SU-DHL-6 (cell line): ENCODE measurements at regions not wholly inside any gene's neighbourhood (a gene's known extent, or its start where the extent isn't known, plus 50 kb on each side); places are given as distances from the start of the nearest gene placed in this dataset.

Experiments
- H2AFZ ChIP-seq: fragments of 200-600 bp; sonication (generic); 2 replicates; pipeline ENCODE4 v1.6.1; 2014; ENCODE audit warnings: low read depth, mild to moderate bottlenecking, moderate library complexity, mixed read lengths, antibody characterized with exemption, low read length; ENCODE audit not compliant: severe bottlenecking
- H3F3A ChIP-seq: fragments of 200-600 bp; shearing (Covaris generic); 2 replicates; pipeline ENCODE4 v1.6.0; 2016; ENCODE audit warnings: antibody characterized with exemption, mild to moderate bottlenecking; ENCODE audit not compliant: insufficient read depth
- H3K27ac ChIP-seq: fragments of 200-600 bp; sonication (generic); 2 replicates; pipeline ENCODE4 v1.5.1; 2016; ENCODE audit warnings: low read depth, mild to moderate bottlenecking, low read length, moderate library complexity, mixed read lengths
- H3K27me3 ChIP-seq: fragments of 200-600 bp; sonication (generic), shearing (Covaris generic); 2 replicates; pipeline ENCODE4 v1.6.0; 2014; ENCODE audit warnings: mild to moderate bottlenecking, low read length
- H3K36me3 ChIP-seq: fragments of 200-600 bp; sonication (generic); 2 replicates; pipeline ENCODE4 v1.6.1; 2014; ENCODE audit warnings: mild to moderate bottlenecking, low read length, mixed read lengths
- H3K4me2 ChIP-seq: fragments of 300-600, 200-600 bp; shearing (Covaris generic), sonication (generic); 2 replicates; pipeline ENCODE4 v1.6.0; 2014; ENCODE audit warnings: low read length, low read depth, mild to moderate bottlenecking; ENCODE audit not compliant: poor library complexity, severe bottlenecking
- H3K4me3 ChIP-seq: fragments of 200-600 bp; sonication (generic); 2 replicates; pipeline ENCODE4 v1.5.1; 2014; ENCODE audit warnings: antibody characterized with exemption, low read length, mild to moderate bottlenecking, mixed read lengths; ENCODE audit not compliant: insufficient read depth, poor library complexity, severe bottlenecking
- H3K79me2 ChIP-seq: fragments of 200-600 bp; sonication (generic); 2 replicates; pipeline ENCODE4 v1.6.1; 2014; ENCODE audit warnings: mild to moderate bottlenecking, low read length, moderate library complexity; ENCODE audit not compliant: insufficient read depth
- H3K9ac ChIP-seq: fragments of 200-600 bp; sonication (generic); 2 replicates; pipeline ENCODE4 v1.7.0; 2014; ENCODE audit warnings: mild to moderate bottlenecking, low read length
- H3K9me2 ChIP-seq: fragments of 200-600 bp; sonication (generic); replicated peaks from 2 replicates; pipeline ENCODE4 v1.6.1; 2014; ENCODE audit warnings: low read length; ENCODE audit not compliant: insufficient read depth
- H3K9me3 ChIP-seq: fragments of 200-600 bp; sonication (generic); 2 replicates; pipeline ENCODE4 v1.6.1; 2014; ENCODE audit warnings: low read length, mixed read lengths; ENCODE audit not compliant: insufficient read depth
- H4K20me1 ChIP-seq: fragments of 200-600 bp; sonication (generic); 2 replicates; pipeline ENCODE4 v1.6.1; 2014; ENCODE audit warnings: low read depth, mild to moderate bottlenecking, antibody characterized with exemption, low read length, moderate library complexity, mixed read lengths
- EZH2phosphoT487 ChIP-seq: fragments of 200-600 bp; sonication (generic), shearing (Covaris generic); conservative IDR thresholded peaks from 2 replicates; pipeline ENCODE4 v1.6.1; 2018; ENCODE audit warnings: mild to moderate bottlenecking, antibody characterized with exemption, low read length, moderate library complexity, mixed read lengths
- TF ChIP-seq, protein P1 (sequence below): fragments of 200-600 bp; sonication (generic); IDR thresholded peaks from one replicate; pipeline ENCODE4 v1.5.1; 2017; ENCODE audit warnings: antibody characterized with exemption, mild to moderate bottlenecking, low read length, moderate library complexity; ENCODE audit not compliant: insufficient read depth, poor library complexity, severe bottlenecking

DNA sequence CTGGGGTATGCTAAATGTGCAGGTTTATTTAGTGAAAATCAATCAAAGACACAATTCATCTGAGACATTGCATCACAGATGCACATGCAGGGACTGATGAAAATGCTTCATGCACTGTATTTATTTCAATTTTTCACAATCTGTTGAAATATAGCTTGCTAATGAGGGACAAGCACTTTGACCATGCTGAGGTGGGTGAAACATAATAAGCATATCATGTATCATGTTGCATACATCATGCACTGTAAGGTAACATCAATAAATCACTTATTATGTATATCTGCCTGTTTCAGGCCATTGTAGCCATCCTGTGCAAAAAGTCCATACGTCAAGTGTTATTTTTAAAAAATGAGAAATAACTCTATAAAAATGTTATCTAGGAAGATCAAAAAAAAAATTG lies 426.9 kb upstream of the PCDH15 start:
- Histone ChIP-seq H3K4me3 (no peak overlapping the region), H3K27ac (no peak overlapping the region), H3K36me3 (no peaks in the 10 kb centered on the region), H3K79me2 (no peaks in the 10 kb centered on the region), H2AFZ (no peak overlapping the region), H4K20me1 (no peaks in the 10 kb centered on the region), H3K9me3 (no peaks in the 10 kb centered on the region), H3K4me2 (no peak overlapping the region), H3F3A (no peaks in the 10 kb centered on the region), H3K9ac (no peak overlapping the region), H3K27me3 (no peaks in the 10 kb centered on the region), H3K9me2 (no peaks in the 10 kb centered on the region)
- TF ChIP-seq, protein P1, sequence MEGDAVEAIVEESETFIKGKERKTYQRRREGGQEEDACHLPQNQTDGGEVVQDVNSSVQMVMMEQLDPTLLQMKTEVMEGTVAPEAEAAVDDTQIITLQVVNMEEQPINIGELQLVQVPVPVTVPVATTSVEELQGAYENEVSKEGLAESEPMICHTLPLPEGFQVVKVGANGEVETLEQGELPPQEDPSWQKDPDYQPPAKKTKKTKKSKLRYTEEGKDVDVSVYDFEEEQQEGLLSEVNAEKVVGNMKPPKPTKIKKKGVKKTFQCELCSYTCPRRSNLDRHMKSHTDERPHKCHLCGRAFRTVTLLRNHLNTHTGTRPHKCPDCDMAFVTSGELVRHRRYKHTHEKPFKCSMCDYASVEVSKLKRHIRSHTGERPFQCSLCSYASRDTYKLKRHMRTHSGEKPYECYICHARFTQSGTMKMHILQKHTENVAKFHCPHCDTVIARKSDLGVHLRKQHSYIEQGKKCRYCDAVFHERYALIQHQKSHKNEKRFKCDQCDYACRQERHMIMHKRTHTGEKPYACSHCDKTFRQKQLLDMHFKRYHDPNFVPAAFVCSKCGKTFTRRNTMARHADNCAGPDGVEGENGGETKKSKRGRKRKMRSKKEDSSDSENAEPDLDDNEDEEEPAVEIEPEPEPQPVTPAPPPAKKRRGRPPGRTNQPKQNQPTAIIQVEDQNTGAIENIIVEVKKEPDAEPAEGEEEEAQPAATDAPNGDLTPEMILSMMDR: no peak
- TF ChIP-seq EZH2phosphoT487: no peak

DNA sequence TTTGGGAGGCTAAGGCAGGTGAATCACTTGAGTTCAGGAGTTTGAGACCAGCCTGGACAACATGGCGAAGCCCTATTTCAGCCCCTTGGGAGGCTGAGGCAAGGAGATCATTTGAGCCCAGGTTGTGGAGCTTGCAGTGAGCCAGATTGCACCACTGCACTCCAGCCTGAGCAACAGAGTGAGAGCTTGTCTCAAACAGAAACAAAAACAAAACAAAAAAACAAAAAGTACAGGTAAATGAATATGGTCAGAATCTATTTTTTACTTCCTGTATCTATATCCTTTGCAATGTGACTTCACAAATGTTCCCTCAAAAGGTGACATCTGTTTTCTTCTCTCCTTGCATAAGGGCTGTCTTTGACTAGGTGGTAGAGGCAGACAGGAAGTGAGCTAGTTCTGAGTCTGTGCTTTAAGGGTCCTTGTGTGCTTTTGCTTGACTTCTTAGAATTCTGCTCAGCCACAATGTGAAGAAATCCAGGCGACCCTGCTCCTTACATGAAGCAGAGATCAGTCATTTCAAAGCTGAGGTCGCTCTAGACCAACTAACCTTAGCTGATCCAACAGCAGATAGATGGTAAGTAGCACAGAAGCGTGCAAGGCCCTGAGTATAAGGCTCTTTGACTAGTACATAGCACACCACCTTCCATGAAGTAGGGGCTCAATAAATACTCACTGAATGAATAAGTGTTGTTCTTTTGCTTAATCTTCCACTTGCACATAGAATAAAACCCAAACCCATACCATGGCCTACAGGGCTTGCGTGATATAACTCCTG lies 423.2 kb upstream of the PCDH15 start:
- H3F3A ChIP-seq: no peaks in the 10 kb centered on the region
- no peak overlapping the region for H3K9ac ChIP-seq
- H4K20me1 ChIP-seq: no peaks in the 10 kb centered on the region
- H3K27ac ChIP-seq: no peak overlapping the region
- TF ChIP-seq, protein P1: no peak
- no peak for TF ChIP-seq EZH2phosphoT487
- H3K27me3 ChIP-seq: no peaks in the 10 kb centered on the region
- no peaks in the 10 kb centered on the region for H3K9me3 ChIP-seq
- H3K4me2 ChIP-seq: no peak overlapping the region
- H3K4me3 ChIP-seq: no peak overlapping the region
- no peak overlapping the region for H2AFZ ChIP-seq
- no peaks in the 10 kb centered on the region for H3K36me3 ChIP-seq
- no peaks in the 10 kb centered on the region for H3K79me2 ChIP-seq
- no peaks in the 10 kb centered on the region for H3K9me2 ChIP-seq

DNA sequence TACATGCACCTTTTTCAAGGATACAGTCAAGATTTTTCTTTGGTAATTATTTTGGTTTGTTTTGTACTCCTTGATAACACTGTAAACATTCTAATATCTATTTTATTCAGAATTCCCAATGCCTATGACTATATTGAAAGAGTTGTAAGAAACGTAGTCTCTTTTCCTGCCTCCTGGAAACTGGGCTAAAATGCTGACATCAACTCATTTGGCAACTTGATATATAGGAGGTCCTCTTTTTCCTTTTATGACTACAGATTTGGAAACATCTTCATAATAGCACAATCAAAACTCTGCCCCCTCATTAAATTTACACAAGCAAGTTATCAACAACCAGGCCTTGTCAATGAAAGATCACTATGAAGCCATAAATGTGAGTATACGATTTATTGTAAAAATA lies 422.3 kb upstream of the PCDH15 start:
- H3K27ac ChIP-seq: no peak overlapping the region
- H4K20me1 ChIP-seq: no peaks in the 10 kb centered on the region
- H2AFZ ChIP-seq: no peak overlapping the region
- H3K9ac ChIP-seq: no peak overlapping the region
- no peaks in the 10 kb centered on the region for H3K79me2 ChIP-seq
- no peak overlapping the region for H3K4me3 ChIP-seq
- TF ChIP-seq, protein P1: no peak
- TF ChIP-seq EZH2phosphoT487: no peak
- H3K9me2 ChIP-seq: no peaks in the 10 kb centered on the region
- H3F3A ChIP-seq: no peaks in the 10 kb centered on the region
- H3K4me2 ChIP-seq: no peak overlapping the region
- H3K9me3 ChIP-seq: no peaks in the 10 kb centered on the region
- no peaks in the 10 kb centered on the region for H3K36me3 ChIP-seq
- H3K27me3 ChIP-seq: no peaks in the 10 kb centered on the region
